Peyer's patch (tissue), 4 donors: ENCODE measurements at regions not wholly inside any gene's neighbourhood (a gene's known extent, or its start where the extent isn't known, plus 50 kb on each side); places are given as distances from the start of the nearest gene placed in this dataset.

Source experiments
- DNase-seq, 3 donors: peaks; one replicate each; pipeline ENCODE4 v3.0.0-alpha.2; 2017 to 2019
- H3K27ac ChIP-seq, 4 donors: fragments of 200-600 bp; sonication (generic); one replicate each; pipeline ENCODE4 v1.5.1; 2016 to 2019
- H3K27me3 ChIP-seq, 2 donors: fragments of 200-600 bp; sonication (generic); one replicate each; pipeline ENCODE4 v1.5.1; 2019
- H3K36me3 ChIP-seq, 3 donors: fragments of 200-600 bp; sonication (generic); one replicate each; pipeline ENCODE4 v1.5.1; 2016 to 2019
- H3K4me1 ChIP-seq, 4 donors: fragments of 200-600 bp; sonication (generic); one replicate each; pipeline ENCODE4 v1.5.1; 2016 to 2019
- H3K4me3 ChIP-seq, 4 donors: fragments of 200-600 bp; sonication (generic); 1 replicate in 3 of 4; 2 replicates in 1 of 4; pipeline ENCODE4 v1.5.1; 2016 to 2019; ENCODE audit warnings: mild to moderate bottlenecking in 1 of 4
- H3K9me3 ChIP-seq, 4 donors: fragments of 200-600 bp; sonication (generic); one replicate each; pipeline ENCODE4 v1.5.1; 2016 to 2019; ENCODE audit warnings: mild to moderate bottlenecking in 1 of 4
- POLR2A ChIP-seq, 2 donors: fragments of 450-650 bp; IDR thresholded peaks; one replicate each; pipeline ENCODE4 v1.5.1; 2017; ENCODE audit warnings: antibody characterized with exemption in 2 of 2, mild to moderate bottlenecking in 2 of 2, moderate library complexity in 2 of 2
- TF ChIP-seq, protein P1 (sequence below), 6 experiments: fragments of 450-650 bp in 4 of 6; fragments of 200-600 bp in 2 of 6; sonication (generic) in 1 of 6; IDR thresholded peaks; one replicate each; pipeline ENCODE4 v1.5.1; 2017 to 2019; ENCODE audit warnings: antibody characterized with exemption in 6 of 6, mild to moderate bottlenecking in 3 of 6, moderate library complexity in 1 of 6

DNA sequence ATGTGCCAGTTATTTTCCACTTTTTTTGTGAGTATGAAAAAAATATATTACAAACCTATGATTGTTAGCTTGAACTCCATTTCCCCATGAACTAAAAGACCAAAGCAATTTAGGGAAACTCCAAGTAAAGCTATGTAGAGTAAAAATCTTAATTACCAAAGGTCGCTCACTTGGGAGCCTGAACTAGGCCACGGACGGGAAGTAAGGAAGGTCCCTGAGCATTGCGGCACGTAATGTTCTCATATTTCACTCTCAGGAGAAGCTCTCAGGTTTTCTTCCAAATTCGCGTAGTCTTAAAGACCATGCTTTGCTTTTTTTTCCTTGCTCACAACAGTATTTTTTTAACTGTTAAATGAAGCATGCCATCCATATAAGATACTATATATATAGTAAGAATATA lies 215.3 kb upstream of the RARB start:
- Histone ChIP-seq H3K9me3 (no peaks in the 10 kb centered on the region), H3K4me1 (no peaks in the 10 kb centered on the region)
- TF ChIP-seq, protein P1, sequence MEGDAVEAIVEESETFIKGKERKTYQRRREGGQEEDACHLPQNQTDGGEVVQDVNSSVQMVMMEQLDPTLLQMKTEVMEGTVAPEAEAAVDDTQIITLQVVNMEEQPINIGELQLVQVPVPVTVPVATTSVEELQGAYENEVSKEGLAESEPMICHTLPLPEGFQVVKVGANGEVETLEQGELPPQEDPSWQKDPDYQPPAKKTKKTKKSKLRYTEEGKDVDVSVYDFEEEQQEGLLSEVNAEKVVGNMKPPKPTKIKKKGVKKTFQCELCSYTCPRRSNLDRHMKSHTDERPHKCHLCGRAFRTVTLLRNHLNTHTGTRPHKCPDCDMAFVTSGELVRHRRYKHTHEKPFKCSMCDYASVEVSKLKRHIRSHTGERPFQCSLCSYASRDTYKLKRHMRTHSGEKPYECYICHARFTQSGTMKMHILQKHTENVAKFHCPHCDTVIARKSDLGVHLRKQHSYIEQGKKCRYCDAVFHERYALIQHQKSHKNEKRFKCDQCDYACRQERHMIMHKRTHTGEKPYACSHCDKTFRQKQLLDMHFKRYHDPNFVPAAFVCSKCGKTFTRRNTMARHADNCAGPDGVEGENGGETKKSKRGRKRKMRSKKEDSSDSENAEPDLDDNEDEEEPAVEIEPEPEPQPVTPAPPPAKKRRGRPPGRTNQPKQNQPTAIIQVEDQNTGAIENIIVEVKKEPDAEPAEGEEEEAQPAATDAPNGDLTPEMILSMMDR (IDR thresholded peaks at IDR 0.05), result no peak
- no peak for TF ChIP-seq POLR2A (IDR thresholded peaks at IDR 0.05)

DNA sequence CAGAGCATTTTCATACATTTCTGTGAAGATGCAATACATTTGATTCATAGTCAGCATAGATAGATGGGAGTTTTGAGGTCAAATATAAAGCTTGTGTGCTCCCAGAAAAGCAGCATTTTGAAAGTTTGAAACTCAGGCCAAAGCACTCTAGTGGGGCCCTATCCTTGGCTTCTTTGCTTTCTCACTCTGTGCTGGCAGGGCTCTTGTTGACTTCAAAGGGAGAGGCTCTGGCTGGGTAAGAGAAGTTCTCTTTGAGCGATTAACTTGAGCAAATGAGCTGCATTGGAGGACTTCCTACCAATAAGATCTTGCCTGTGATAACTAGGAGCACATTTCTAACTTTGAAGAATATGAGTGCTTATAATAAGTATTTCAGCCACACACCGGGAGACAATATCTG lies 214.0 kb upstream of the RARB start:
- Histone ChIP-seq H3K9me3 (no peaks in the 10 kb centered on the region), H3K4me3 (no peak overlapping the region), H3K4me1 (no peaks in the 10 kb centered on the region), H3K27me3 (no peaks in the 10 kb centered on the region), H3K36me3 (no peaks in the 10 kb centered on the region), H3K27ac (no peak overlapping the region)
- TF ChIP-seq, protein P1 (IDR thresholded peaks at IDR 0.05), result no peak
- TF ChIP-seq POLR2A (IDR thresholded peaks at IDR 0.05), result no peak
- no peak for DNase-seq

More for the DNA sequence above, 215.3 kb upstream of the RARB start:
- H3K27ac ChIP-seq, result no peak overlapping the region
- no peaks in the 10 kb centered on the region for H3K27me3 ChIP-seq
- no peak overlapping the region for H3K4me3 ChIP-seq
- no peaks in the 10 kb centered on the region for H3K36me3 ChIP-seq
- DNase-seq, result no peak

DNA sequence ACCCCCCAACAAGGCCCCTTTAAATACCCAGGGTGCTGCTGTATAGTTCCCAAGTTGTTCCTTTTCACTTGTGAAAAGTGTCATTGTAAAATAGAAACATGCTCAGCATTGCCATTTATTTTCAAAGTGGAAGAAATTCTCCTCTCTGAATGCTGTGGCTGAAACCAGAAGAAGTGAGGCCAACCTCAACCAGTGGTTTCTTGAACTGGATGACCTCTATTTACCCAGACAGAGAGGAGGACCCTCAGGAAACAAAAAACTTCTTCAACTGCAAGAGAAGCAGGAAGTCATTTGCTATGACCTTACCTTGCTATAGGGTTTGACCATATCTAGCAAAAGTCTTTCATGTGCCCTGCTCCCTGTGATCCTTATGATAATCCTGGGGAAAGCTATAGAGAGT lies 209.7 kb upstream of the RARB start:
- Histone ChIP-seq H3K27ac (no peak overlapping the region), H3K4me3 (no peak overlapping the region), H3K36me3 (no peaks in the 10 kb centered on the region), H3K27me3 (no peaks in the 10 kb centered on the region), H3K4me1 (no peaks in the 10 kb centered on the region), H3K9me3 (no peaks in the 10 kb centered on the region)
- TF ChIP-seq POLR2A (IDR thresholded peaks at IDR 0.05), result no peak
- TF ChIP-seq, protein P1 (IDR thresholded peaks at IDR 0.05), result no peak
- DNase-seq, result no peak

DNA sequence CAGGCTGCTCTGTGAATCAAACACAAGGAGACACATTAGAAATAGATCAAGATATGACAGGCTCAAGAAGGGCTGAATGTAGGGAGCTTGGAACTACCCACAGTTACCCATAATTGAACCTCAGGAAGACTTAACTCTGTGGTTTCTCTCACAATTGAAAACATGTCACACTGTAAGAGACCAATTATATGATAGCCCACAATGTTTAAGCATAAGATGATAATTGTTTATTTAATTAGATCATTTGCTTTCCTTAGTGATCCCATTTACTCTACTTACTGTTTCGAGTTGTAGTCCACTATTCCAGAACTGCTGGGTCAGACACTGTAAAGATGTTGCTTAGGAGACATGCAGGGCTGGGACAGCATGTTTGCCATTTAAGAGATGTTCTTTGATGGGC lies 201.3 kb upstream of the RARB start:
- H3K27ac ChIP-seq, result no peak overlapping the region
- H3K27me3 ChIP-seq, result no peaks in the 10 kb centered on the region
- no peak for TF ChIP-seq POLR2A (IDR thresholded peaks at IDR 0.05)
- TF ChIP-seq, protein P1 (IDR thresholded peaks at IDR 0.05), result no peak
- no peaks in the 10 kb centered on the region for H3K4me1 ChIP-seq
- DNase-seq, result no peak
- no peak overlapping the region for H3K4me3 ChIP-seq
- no peaks in the 10 kb centered on the region for H3K9me3 ChIP-seq
- H3K36me3 ChIP-seq, result no peaks in the 10 kb centered on the region

DNA sequence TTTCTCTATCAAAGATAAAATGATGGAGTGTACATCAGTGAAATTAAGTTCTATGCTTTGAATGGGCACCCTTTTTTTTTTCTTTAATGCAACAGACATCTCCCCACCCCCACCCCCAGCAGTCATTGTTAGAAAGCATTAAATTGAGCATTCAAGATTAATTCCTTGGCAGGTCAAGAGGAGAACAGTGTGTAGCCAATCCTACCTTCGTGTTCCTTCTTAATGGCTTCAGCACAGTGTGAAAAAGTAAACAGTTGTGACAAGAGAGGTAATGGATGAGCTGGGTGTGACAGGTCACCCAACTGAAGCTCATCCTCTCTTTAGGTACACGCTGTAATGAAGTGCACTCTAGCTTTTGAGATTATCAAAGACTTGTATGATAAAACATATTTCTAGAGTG lies 198.5 kb upstream of the RARB start:
- H3K27me3 ChIP-seq, result no peaks in the 10 kb centered on the region
- H3K9me3 ChIP-seq, result no peaks in the 10 kb centered on the region
- TF ChIP-seq, protein P1 (IDR thresholded peaks at IDR 0.05), result no peak
- TF ChIP-seq POLR2A (IDR thresholded peaks at IDR 0.05), result no peak
- H3K4me1 ChIP-seq, result no peaks in the 10 kb centered on the region
- no peak overlapping the region for H3K27ac ChIP-seq
- DNase-seq, result no peak
- H3K4me3 ChIP-seq, result no peak overlapping the region
- no peaks in the 10 kb centered on the region for H3K36me3 ChIP-seq

DNA sequence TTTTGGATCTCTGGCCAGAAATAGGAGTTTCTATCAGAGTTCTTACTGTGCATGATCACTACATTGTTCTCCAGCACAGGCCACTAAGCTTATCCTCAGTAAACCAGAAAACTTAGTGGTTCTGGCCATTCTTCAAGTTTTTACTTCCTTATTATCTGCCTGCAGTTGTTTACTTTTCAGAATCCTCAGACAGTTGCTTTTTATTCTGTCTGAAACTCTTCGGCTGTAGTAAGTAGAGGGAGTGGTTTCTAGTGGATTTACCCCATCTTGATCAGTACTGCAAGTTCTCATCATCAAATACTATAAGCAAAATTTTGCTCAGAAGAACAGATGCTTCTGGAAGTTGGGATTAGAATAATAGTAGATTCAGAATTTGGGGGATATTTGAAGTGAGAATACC lies 193.0 kb upstream of the RARB start:
- no peak for TF ChIP-seq POLR2A (IDR thresholded peaks at IDR 0.05)
- TF ChIP-seq, protein P1 (IDR thresholded peaks at IDR 0.05), result no peak
- no peak for DNase-seq
- Histone ChIP-seq H3K36me3 (no peaks in the 10 kb centered on the region), H3K4me1 (no peaks in the 10 kb centered on the region), H3K4me3 (no peak overlapping the region), H3K27ac (no peak overlapping the region), H3K27me3 (no peaks in the 10 kb centered on the region), H3K9me3 (no peaks in the 10 kb centered on the region)
